Liver (tissue), 8 donors: ENCODE measurements at regions not wholly inside any gene's neighbourhood (a gene's known extent, or its start where the extent isn't known, plus 50 kb on each side); places are given as distances from the start of the nearest gene placed in this dataset.

Experiments used
- DNase-seq: peaks from one replicate; pipeline ENCODE4 v3.0.0-alpha.2; 2017; ENCODE audit warnings: low spot score
- H3K27ac ChIP-seq, 2 donors: one replicate each; pipeline ENCODE4 v1.7.0; 2013; ENCODE audit warnings: inconsistent platforms in 2 of 2, low read length in 2 of 2, control low read depth in 1 of 2, low read depth in 1 of 2, mild to moderate bottlenecking in 1 of 2
- H3K27me3 ChIP-seq, 4 donors: one replicate each; pipeline versions ENCODE4 v1.6.1 to v1.7.0; 2013; ENCODE audit warnings: low read length in 3 of 4, inconsistent platforms in 1 of 4, mild to moderate bottlenecking in 1 of 4, moderate library complexity in 1 of 4; ENCODE audit not compliant: control insufficient read depth in 4 of 4, insufficient read depth in 4 of 4
- H3K36me3 ChIP-seq, 4 donors: one replicate each; pipeline versions ENCODE4 v1.6.1 to v1.7.0; 2013; ENCODE audit warnings: low read length in 3 of 4, mild to moderate bottlenecking in 3 of 4, low read depth in 1 of 4, moderate library complexity in 1 of 4; ENCODE audit not compliant: control insufficient read depth in 4 of 4, insufficient read depth in 3 of 4
- H3K4me1 ChIP-seq, 4 donors: one replicate each; pipeline versions ENCODE4 v1.6.1 to v1.7.0; 2013; ENCODE audit warnings: low read length in 3 of 4, mild to moderate bottlenecking in 3 of 4, moderate library complexity in 1 of 4; ENCODE audit not compliant: control insufficient read depth in 4 of 4, insufficient read depth in 4 of 4
- H3K4me3 ChIP-seq, 3 donors: one replicate each; pipeline versions ENCODE4 v1.6.1 to v1.7.0; 2013; ENCODE audit warnings: low read length in 3 of 3, control low read depth in 1 of 3, low read depth in 1 of 3, mild to moderate bottlenecking in 1 of 3
- H3K9ac ChIP-seq, 2 donors: one replicate each; pipeline ENCODE4 v1.7.0; 2013; ENCODE audit warnings: low read length in 2 of 2, mild to moderate bottlenecking in 2 of 2, moderate library complexity in 2 of 2, control low read depth in 1 of 2, low read depth in 1 of 2
- H3K9me3 ChIP-seq, 4 donors: one replicate each; pipeline versions ENCODE4 v1.6.1 to v1.7.0; 2013; ENCODE audit warnings: low read length in 3 of 4; ENCODE audit not compliant: control insufficient read depth in 4 of 4
- ATF3 ChIP-seq: IDR thresholded peaks from 2 replicates; pipeline ENCODE4 v1.6.1; 2016; ENCODE audit warnings: antibody characterized with exemption
- CTCF ChIP-seq: fragments of 150-350 bp; IDR thresholded peaks from 2 replicates; pipeline ENCODE4 v1.5.1; 2017; ENCODE audit warnings: improper control_type of control experiment, low read depth, low read length; ENCODE audit not compliant: missing input control
- EGR1 ChIP-seq, 2 donors: IDR thresholded peaks; 2 replicates each; pipeline ENCODE4 v1.6.1; 2016 to 2018; ENCODE audit warnings: antibody characterized with exemption in 2 of 2, low read depth in 2 of 2
- FOXA1 ChIP-seq: IDR thresholded peaks from 2 replicates; pipeline ENCODE4 v1.6.1; 2016; ENCODE audit warnings: antibody characterized with exemption
- FOXA2 ChIP-seq: IDR thresholded peaks from 2 replicates; pipeline ENCODE4 v1.6.1; 2016; ENCODE audit warnings: antibody characterized with exemption
- GABPA ChIP-seq, 2 donors: IDR thresholded peaks in 1 of 2; conservative IDR thresholded peaks in 1 of 2; 2 replicates each; pipeline ENCODE4 v1.6.1; 2016; ENCODE audit warnings: antibody characterized with exemption in 2 of 2, mild to moderate bottlenecking in 1 of 2, moderate library complexity in 1 of 2
- HNF4A ChIP-seq, 2 donors: conservative IDR thresholded peaks; 2 replicates each; pipeline ENCODE4 v1.6.1; 2016; ENCODE audit warnings: antibody characterized with exemption in 2 of 2, mild to moderate bottlenecking in 2 of 2
- HNF4G ChIP-seq: IDR thresholded peaks from 2 replicates; pipeline ENCODE4 v1.6.1; 2016; ENCODE audit warnings: antibody characterized with exemption
- JUND ChIP-seq, 2 donors: IDR thresholded peaks; 2 replicates each; pipeline ENCODE4 v1.6.1; 2016; ENCODE audit warnings: antibody characterized with exemption in 2 of 2
- MAX ChIP-seq: IDR thresholded peaks from 2 replicates; pipeline ENCODE4 v1.6.1; 2016; ENCODE audit warnings: antibody characterized with exemption
- NR2F2 ChIP-seq: IDR thresholded peaks from 2 replicates; pipeline ENCODE4 v1.6.1; 2016; ENCODE audit warnings: antibody characterized with exemption
- RAD21 ChIP-seq, 2 donors: IDR thresholded peaks; 2 replicates each; pipeline ENCODE4 v1.6.1; 2016; ENCODE audit warnings: antibody characterized with exemption in 2 of 2, mild to moderate bottlenecking in 2 of 2
- REST ChIP-seq: IDR thresholded peaks from 2 replicates; pipeline ENCODE4 v1.6.1; 2016; ENCODE audit warnings: antibody characterized with exemption, mild to moderate bottlenecking
- RXRA ChIP-seq, 2 donors: IDR thresholded peaks; 2 replicates each; pipeline ENCODE4 v1.6.1; 2017 to 2018; ENCODE audit warnings: antibody characterized with exemption in 2 of 2, mild to moderate bottlenecking in 1 of 2
- SP1 ChIP-seq: IDR thresholded peaks from 2 replicates; pipeline ENCODE4 v1.6.1; 2018; ENCODE audit warnings: antibody characterized with exemption, mild to moderate bottlenecking
- TAF1 ChIP-seq: conservative IDR thresholded peaks from 2 replicates; pipeline ENCODE4 v1.6.1; 2016; ENCODE audit warnings: antibody characterized with exemption, mild to moderate bottlenecking
- YY1 ChIP-seq: IDR thresholded peaks from 2 replicates; pipeline ENCODE4 v1.6.1; 2016; ENCODE audit warnings: antibody characterized with exemption, mild to moderate bottlenecking
- ZBTB33 ChIP-seq: IDR thresholded peaks from 2 replicates; pipeline ENCODE4 v1.6.1; 2016; ENCODE audit warnings: antibody characterized with exemption
- WGBS: extraction: QIAGEN DNeasy Blood & Tissue Kit; methylation state at CpG from one replicate; pipeline ENCODE4 v1.1.7; 2013; 5-methylcytosine and 5-hydroxymethylcytosine counted together
- donor health status: healthy.
- donor health status: healthy.
- donor health status: healthy.
- donor health status: healthy.
- donor health status: healthy.

GRCh38 chr13:32857077-32857476, 159.1 kb upstream of the KL start:
- DNase-seq = no peak
- H3K27me3 ChIP-seq = no peaks in the 10 kb centered on the region
- H3K4me1 ChIP-seq = peaks cover 0 to 2% (median 0%) of the 10 kb centered on the region in 4 donors
- H3K9me3 ChIP-seq = peaks cover 6 to 14% (median 10%) of the 10 kb centered on the region in 4 donors
- TF ChIP-seq RAD21 (IDR thresholded peaks at IDR 0.05) (no peak), GABPA (IDR thresholded peaks at IDR 0.05 in 1 of 2, conservative IDR thresholded peaks at IDR 0.05 in 1 of 2) (no peak), RXRA (IDR thresholded peaks at IDR 0.05) (no peak), EGR1 (IDR thresholded peaks at IDR 0.05; ENCODE audit: low read depth in 2 of 2) (no peak), YY1 (no peak), REST (no peak), CTCF (no peak), ZBTB33 (no peak), HNF4A (conservative IDR thresholded peaks at IDR 0.05) (no peak), JUND (IDR thresholded peaks at IDR 0.05) (no peak), NR2F2 (no peak), FOXA1 (no peak), FOXA2 (no peak), ATF3 (no peak), SP1 (no peak), HNF4G (no peak), MAX (no peak), TAF1 (no peak)
- no peak overlapping the region for H3K9ac ChIP-seq
- H3K36me3 ChIP-seq = no peaks in the 10 kb centered on the region
- H3K4me3 ChIP-seq = no peak overlapping the region
- no peak overlapping the region for H3K27ac ChIP-seq
- WGBS = 83% methylated on average over 2 of the region's 2 CpGs
